Neutrophil (primary cell): ENCODE measurements at regions not wholly inside any gene's neighbourhood (a gene's known extent, or its start where the extent isn't known, plus 50 kb on each side); places are given as distances from the start of the nearest gene placed in this dataset.

Experiments used
- H3K27ac ChIP-seq: fragments of 200-600 bp; sonication (generic); 2 replicates; pipeline ENCODE4 v1.5.1; 2016; ENCODE audit warnings: mild to moderate bottlenecking, moderate library complexity
- H3K27me3 ChIP-seq: fragments of 200-600 bp; sonication (generic); 2 replicates; pipeline ENCODE4 v1.6.0; 2016; ENCODE audit warnings: mild to moderate bottlenecking
- H3K36me3 ChIP-seq: fragments of 200-600 bp; sonication (generic); 2 replicates; pipeline ENCODE4 v1.5.1; 2017
- H3K4me1 ChIP-seq, 2 experiments: fragments of 200-600 bp in 1 of 2; sonication (generic) in 1 of 2; 1 replicate in 1 of 2; 2 replicates in 1 of 2; pipeline versions ENCODE4 v1.5.1 to v1.6.1; 2013 to 2016; ENCODE audit warnings: low read depth in 1 of 2, low read length in 1 of 2, mild to moderate bottlenecking in 1 of 2, moderate library complexity in 1 of 2; ENCODE audit not compliant: control insufficient read depth in 1 of 2, insufficient read depth in 1 of 2
- H3K4me3 ChIP-seq, 2 experiments: fragments of 200-600 bp in 1 of 2; sonication (generic) in 1 of 2; 1 replicate in 1 of 2; 2 replicates in 1 of 2; pipeline ENCODE4 v1.5.1; 2013 to 2016; ENCODE audit warnings: low read depth in 1 of 2, low read length in 1 of 2, mild to moderate bottlenecking in 1 of 2, moderate library complexity in 1 of 2
- H3K9me3 ChIP-seq: fragments of 200-600 bp; sonication (generic); 2 replicates; pipeline ENCODE4 v1.5.1; 2016
- CTCF ChIP-seq: fragments of 200-600 bp; sonication (generic); IDR thresholded peaks from 2 replicates; pipeline ENCODE4 v1.5.1; 2016; ENCODE audit warnings: antibody characterized with exemption

DNA sequence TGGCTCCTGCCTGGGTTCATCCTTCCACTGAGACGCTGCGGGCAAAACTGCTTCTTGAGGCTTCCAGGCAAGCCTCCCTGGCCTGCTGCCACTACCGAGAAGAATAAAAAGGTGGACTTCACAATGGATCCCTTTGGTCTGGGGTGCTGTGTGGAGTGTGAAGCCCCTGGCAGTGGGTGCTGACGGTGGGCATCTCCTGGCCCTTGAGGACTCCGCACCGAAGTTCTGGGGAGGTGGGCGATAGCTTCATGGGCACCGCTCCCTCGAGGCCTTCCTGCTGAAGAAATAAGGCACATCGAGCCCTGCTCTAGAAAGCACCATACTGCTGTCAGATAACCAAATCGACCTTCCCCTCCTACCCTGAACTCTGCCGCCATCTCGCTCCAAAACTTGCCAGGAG lies 106.6 kb upstream of the CTBP2 start:
- TF ChIP-seq CTCF = no peak
- H3K27me3 ChIP-seq = no peaks in the 10 kb centered on the region
- no peak overlapping the region for H3K27ac ChIP-seq
- H3K4me1 ChIP-seq = peaks cover 0 to 3% of the 10 kb centered on the region in 2 experiments
- H3K4me3 ChIP-seq = no peak overlapping the region
- H3K9me3 ChIP-seq = no peaks in the 10 kb centered on the region
- no peaks in the 10 kb centered on the region for H3K36me3 ChIP-seq

DNA sequence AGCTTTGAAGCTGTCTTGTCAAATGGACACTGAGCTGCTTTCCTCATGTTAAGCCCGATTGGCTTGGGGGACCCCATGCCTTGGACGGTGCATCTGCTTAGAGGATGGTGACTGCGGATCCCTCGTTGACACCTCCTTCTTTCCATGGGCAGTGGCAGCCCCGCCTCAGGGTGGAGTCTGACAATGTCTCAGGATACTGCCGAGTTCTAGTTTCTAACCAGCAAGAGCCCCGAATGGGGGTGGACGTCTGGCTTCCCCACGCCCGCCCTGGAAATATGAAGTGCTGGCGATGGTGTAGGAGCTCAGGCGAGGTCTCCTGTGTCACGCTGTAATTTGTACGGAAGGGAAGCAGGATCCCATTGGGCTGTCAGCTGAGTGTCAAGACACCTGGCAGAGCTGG lies 106.2 kb upstream of the CTBP2 start:
- H3K4me1 ChIP-seq = peaks cover 0 to 3% of the 10 kb centered on the region in 2 experiments
- no peak overlapping the region for H3K27ac ChIP-seq
- H3K36me3 ChIP-seq = no peaks in the 10 kb centered on the region
- H3K9me3 ChIP-seq = no peaks in the 10 kb centered on the region
- no peaks in the 10 kb centered on the region for H3K27me3 ChIP-seq
- TF ChIP-seq CTCF = no peak
- H3K4me3 ChIP-seq = no peak overlapping the region

- H3K27me3 ChIP-seq = no peaks in the 10 kb centered on the region
- H3K27ac ChIP-seq = no peak overlapping the region
- no peak overlapping the region for H3K4me3 ChIP-seq
- no peaks in the 10 kb centered on the region for H3K9me3 ChIP-seq
- no peak for TF ChIP-seq CTCF
- H3K36me3 ChIP-seq = no peaks in the 10 kb centered on the region
- peaks cover 0 to 3% of the 10 kb centered on the region in 2 experiments for H3K4me1 ChIP-seq
Measured at GRCh38 chr10:125265579-125265955, 105.2 kb upstream of the CTBP2 start.

GRCh38 chr10:125264757-125265578 lies 104.6 kb upstream of the CTBP2 start:
- H3K36me3 ChIP-seq = no peaks in the 10 kb centered on the region
- H3K4me3 ChIP-seq = no peak overlapping the region
- TF ChIP-seq CTCF = no peak
- no peaks in the 10 kb centered on the region for H3K9me3 ChIP-seq
- no peak overlapping the region for H3K27ac ChIP-seq
- no peaks in the 10 kb centered on the region for H3K27me3 ChIP-seq
- peaks cover 0 to 3% of the 10 kb centered on the region in 2 experiments for H3K4me1 ChIP-seq

DNA sequence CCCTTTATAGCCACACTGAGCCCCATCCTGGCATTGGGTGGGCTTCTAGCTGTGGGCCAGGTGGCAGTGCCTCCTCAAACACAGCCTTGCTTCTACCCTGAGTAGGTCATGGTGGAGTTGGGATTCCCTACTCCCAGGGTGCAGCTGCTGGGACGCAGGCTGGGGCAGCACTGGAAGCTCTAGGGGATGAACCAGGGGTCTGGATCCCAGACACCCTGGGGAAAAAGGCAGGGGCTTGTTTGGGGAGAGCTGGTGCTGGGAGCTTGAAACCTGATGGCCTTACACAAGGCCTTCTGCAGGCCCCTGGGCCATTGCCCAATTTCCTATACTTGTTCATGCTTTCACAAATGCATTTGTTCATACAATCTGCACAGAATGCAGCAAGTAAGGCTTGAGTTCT lies 103.7 kb upstream of the CTBP2 start:
- no peak overlapping the region for H3K4me3 ChIP-seq
- H3K9me3 ChIP-seq = no peaks in the 10 kb centered on the region

More for the DNA sequence above, 103.7 kb upstream of the CTBP2 start:
- Histone ChIP-seq H3K4me1 (peaks cover 0 to 3% of the 10 kb centered on the region in 2 experiments), H3K27ac (no peak overlapping the region), H3K27me3 (no peaks in the 10 kb centered on the region), H3K36me3 (no peaks in the 10 kb centered on the region)
- TF ChIP-seq CTCF = no peak
